Urothelium cell line (cell line): ENCODE measurements at regions not wholly inside any gene's neighbourhood (a gene's known extent, or its start where the extent isn't known, plus 50 kb on each side); places are given as distances from the start of the nearest gene placed in this dataset.

Experiments
- DNase-seq: peaks from one replicate; pipeline ENCODE4 v3.0.0; 2011; ENCODE audit warnings: low spot score, mixed read lengths
- FAIRE-seq: peaks from 2 replicates; lab custom pipeline; 2011; peaks lifted over from hg19 to GRCh38; lab: Jason Lieb, UNC

DNA sequence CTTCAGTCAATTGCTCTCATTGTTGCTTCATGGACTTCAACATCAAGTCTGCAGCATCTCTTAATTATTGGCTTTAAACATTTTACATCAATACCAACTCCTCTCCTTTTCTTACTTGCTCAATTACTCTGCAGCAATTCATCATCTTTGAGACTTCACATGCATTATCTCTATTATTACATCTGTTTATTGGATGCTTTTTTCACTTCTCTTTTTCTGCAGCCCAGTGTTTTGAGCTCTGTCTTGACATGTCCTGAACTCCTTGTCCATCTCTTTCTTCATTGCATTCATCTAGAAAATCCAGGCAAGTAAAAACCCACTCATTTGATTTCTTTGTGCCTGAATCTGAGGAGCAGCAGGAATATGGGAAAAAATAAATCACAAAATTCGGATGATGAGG lies 647.9 kb downstream of the PLCL1 start:
- FAIRE-seq (no peak), DNase-seq (no peak)

DNA sequence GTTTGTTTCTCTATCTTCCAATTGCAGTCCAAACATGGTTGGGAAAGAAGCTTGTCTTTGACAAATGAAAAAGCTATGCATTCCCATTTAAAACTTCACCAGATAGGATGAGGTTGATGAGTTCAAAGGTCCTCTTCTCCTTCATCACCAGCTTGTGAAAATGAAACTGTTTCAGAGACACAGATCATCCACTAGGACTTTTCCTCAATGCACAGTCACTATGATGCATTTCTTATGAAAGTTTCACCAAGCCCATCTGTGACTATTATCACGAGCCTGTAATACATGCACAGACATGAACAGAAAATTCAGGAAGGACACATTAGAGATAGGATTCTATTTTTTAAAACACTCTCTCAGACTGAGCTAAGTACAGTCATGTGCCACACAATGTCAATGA lies 644.4 kb downstream of the PLCL1 start:
- FAIRE-seq = no peak
- no peak for DNase-seq

- FAIRE-seq (no peak), DNase-seq (no peak)
Observed at GRCh38 chr2:198444800-198445287, 640.5 kb downstream of the PLCL1 start.

DNA sequence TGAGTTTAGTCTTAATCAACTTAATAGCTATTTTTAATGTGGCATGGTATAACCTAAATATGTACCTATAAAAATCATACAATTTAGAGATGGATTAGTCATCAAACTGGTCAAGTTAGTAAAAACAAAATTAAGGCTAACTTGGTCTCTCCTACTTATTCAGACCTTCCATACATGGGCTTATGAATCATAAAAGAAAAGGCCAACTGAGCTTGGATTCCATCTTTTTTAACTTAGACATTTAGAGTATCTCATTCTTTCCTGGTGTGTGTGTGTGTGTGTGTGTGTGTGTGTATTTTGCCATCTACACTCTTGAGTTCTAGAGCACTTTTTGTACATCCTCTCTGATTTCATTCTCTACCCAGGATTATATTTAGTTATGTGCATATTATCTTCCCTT lies 637.5 kb downstream of the PLCL1 start:
- FAIRE-seq = no peak
- DNase-seq = no peak

GRCh38 chr2:198441246-198441645 lies 636.9 kb downstream of the PLCL1 start:
- no peak for FAIRE-seq

GRCh38 chr2:198440833-198441232 lies 636.4 kb downstream of the PLCL1 start:
- FAIRE-seq = no peak
- no peak for DNase-seq

More at GRCh38 chr2:198441246-198441645, 636.9 kb downstream of the PLCL1 start:
- peak; percentile 33 for DNase-seq

GRCh38 chr2:198438331-198438730 lies 633.9 kb downstream of the PLCL1 start:
- FAIRE-seq = peak; percentile 59
- no peak for DNase-seq

DNA sequence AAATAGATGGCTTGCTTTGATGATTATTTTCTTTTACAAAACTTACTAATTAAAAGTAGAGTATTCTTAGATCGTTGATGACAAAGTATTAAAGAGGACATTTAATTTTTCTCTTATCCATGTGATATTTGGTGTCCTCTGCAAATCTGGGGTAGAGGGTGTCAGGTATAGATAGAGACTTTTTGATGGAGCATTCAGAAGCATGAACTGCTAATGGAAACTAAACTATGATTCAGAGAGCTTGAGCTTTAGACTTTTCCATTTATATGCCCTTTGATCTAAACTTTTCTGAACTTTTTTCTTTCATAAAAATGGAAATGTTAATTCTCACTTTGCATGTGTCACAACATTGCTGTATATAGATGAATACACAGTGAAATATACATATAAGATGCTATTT lies 619.7 kb downstream of the PLCL1 start:
- DNase-seq = no peak
- FAIRE-seq = no peak

- DNase-seq = no peak
- FAIRE-seq = no peak
Observed at GRCh38 chr2:198417836-198418235, 613.4 kb downstream of the PLCL1 start.

DNA sequence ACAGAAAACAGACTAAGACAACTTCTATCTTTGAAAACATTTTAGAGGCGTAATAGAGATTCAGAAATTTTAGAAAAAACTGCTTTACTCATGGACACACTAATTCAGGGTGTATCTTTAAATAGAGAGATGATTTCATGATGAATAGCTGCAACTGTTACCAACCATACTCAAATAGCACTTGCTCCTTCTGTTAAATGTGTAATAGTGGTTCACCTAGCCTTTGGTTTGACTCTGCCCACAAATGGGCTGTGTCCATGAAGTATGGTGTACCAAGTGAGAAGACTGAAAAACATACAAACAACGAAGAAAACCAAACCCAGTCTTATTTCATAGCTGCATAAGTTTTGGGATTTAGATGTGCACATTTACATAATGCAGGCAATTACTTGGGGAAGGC lies 610.6 kb downstream of the PLCL1 start:
- no peak for DNase-seq
- no peak for FAIRE-seq

GRCh38 chr2:198411936-198412335 lies 607.5 kb downstream of the PLCL1 start:
- no peak for FAIRE-seq

DNA sequence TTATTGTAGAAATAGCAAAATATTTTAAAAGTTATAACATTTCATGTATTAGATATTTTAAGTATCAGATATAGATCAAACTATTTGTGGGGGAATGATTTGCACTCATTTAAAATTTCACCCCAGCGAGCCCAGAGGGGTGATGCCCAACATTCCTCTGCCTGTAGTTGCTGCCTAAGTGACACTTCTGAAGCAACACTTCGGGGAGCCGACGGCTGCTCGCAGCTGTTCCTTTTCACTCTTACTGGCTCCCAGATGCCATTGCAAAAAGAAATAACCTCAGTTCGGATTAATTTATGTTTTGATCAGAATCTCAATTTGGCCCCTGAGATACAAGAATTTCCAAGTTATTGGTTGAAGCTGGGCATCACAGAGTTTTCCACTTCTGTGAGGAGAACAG lies 603.8 kb downstream of the PLCL1 start:
- DNase-seq (no peak), FAIRE-seq (no peak)

More at GRCh38 chr2:198411936-198412335, 607.5 kb downstream of the PLCL1 start:
- no peak for DNase-seq

DNA sequence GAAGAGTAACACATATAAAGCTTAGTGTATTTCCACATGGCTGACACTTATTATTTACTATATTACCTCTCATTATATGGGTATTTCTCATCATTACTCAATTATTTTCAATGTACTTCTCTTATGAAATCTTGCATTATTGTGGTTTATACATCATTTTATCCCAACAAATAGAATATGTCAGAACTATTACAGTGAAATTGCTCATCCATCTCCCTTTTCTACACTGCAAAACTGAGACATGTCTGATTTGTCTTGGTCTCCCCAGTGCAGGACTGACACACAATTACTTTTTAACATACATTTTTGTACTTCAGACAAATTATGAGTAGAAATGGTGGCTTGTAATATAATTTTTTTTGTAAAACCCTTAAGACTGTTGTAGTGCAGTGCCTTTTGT lies 600.9 kb downstream of the PLCL1 start:
- no peak for DNase-seq
- FAIRE-seq = no peak

DNA sequence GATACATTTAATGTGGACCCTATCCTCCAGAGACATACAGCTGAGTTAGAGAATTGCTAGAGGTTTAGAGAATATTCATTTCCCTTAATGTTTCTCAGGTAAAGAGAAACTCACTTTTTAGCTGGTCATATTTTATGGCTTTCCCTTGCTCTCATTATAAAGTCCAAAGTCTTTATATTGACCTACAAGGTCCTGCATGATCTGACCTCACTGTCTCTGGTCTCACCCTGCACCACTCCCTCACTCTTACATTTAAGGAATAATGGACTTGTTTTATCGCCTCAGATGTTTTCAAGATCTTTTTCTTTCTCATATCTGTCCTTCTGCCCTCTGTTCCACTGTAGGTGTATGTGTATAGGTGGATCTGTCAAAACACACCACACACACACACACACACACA lies 597.3 kb downstream of the PLCL1 start:
- no peak for FAIRE-seq

GRCh38 chr2:198400999-198401398 lies 596.6 kb downstream of the PLCL1 start:
- no peak for DNase-seq
- no peak for FAIRE-seq

More for the DNA sequence above, 597.3 kb downstream of the PLCL1 start:
- DNase-seq = no peak

DNA sequence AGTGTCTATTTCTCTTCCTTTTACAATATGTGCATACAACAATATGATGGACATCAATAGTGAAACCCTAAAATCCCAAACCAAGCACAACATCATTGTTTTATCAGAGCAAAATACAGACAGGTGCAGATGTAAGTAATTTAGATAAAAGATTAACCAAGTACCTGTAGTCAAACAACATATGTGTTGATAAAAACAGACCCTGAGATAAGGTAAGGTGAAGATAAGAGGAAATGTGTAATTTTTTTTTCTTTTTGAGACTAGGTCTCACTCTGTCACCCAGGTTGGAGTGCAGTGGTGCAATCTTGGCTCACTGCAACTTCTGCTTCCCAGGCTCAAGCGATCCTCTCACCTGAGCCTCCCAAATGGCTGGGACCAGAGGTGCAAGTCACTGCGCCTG lies 589.8 kb downstream of the PLCL1 start:
- FAIRE-seq (no peak), DNase-seq (no peak)

- FAIRE-seq = no peak
- no peak for DNase-seq
Observed at GRCh38 chr2:198390670-198391069, 586.3 kb downstream of the PLCL1 start.

DNA sequence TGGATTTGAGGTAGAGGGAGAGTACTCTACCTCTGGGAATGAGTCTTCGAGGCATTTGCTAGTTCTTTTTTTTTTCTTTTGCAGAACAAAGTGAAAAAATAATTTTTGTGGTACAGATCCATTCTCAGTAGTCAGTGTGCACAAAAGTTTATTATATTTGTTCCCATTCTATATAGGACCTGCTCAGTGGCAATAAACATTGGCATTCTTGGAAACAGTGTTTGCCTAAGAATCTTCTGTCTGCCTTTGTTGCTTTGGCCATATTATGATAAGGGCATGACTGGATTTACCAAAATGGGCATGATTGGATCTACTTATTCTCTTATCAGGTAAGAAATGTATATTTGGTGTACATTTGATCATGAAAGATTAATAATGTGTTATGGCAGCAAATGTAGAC lies 583.3 kb downstream of the PLCL1 start:
- FAIRE-seq = no peak

DNA sequence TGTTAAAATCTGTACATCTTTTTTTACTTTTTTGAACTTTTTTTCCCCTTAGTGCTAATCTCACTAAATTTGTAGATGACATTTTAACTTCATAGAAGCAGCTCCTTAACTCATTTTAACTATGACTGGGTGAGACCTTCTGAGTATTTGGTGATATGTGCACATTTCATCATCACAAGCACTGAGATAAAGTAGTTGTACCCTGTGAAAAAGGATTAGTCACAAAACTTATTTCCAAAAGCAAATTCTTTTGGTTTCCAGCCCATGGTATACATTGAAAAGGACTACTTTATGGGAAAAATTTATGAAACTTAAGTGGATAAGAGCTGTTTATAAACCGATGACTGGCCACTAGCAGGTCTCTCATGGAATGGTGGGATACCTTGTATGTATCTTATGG lies 581.5 kb downstream of the PLCL1 start:
- no peak for FAIRE-seq
- DNase-seq = no peak

More for the DNA sequence above, 583.3 kb downstream of the PLCL1 start:
- no peak for DNase-seq

- DNase-seq = no peak
- no peak for FAIRE-seq
Observed at GRCh38 chr2:198385326-198385725, 580.9 kb downstream of the PLCL1 start.

- DNase-seq (no peak), FAIRE-seq (no peak)
Observed at GRCh38 chr2:198383392-198383791, 579.0 kb downstream of the PLCL1 start.

- no peak for DNase-seq
- FAIRE-seq = no peak
Observed at GRCh38 chr2:198382811-198383210, 578.4 kb downstream of the PLCL1 start.

- DNase-seq (peak; percentile 13), FAIRE-seq (peak; percentile 5)
Observed at GRCh38 chr2:198376677-198377076, 572.3 kb downstream of the PLCL1 start.

GRCh38 chr2:198375083-198375410 lies 570.7 kb downstream of the PLCL1 start:
- DNase-seq (no peak), FAIRE-seq (no peak)
